Right forelimb (tissue), 1 donor: ENCODE measurements at regions not wholly inside any gene's neighbourhood (a gene's known extent, or its start where the extent isn't known, plus 50 kb on each side); places are given as distances from the start of the nearest gene placed in this dataset.

Experiments
- DNase-seq: peaks from one replicate; pipeline ENCODE4 v3.0.0-alpha.2; 2018

- DNase-seq, result no peak
Observed at GRCh38 chr6:67300430-67301040, 1334.5 kb upstream of the ADGRB3 start.

GRCh38 chr6:67292169-67292568 is 1342.9 kb upstream of the ADGRB3 start:
- no peak for DNase-seq

DNA sequence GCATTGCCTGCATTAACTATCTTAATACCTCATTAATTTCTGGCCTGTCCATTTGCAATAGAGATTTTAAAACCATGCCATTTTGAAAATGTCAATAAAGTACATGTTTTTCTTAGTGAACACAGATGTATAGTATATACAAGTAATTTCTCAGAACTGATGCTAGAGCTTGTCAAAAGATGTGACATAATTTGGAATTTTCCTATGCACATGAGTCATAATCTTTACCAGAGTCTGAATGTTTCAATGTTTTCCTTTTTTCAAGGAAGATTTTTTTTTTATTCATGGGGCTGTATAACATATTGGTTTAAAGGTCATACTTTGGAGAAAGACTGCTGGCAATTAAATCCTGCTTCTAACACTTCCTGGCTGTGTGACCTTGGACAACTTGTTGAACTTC is 1347.5 kb upstream of the ADGRB3 start:
- DNase-seq, result no peak

DNA sequence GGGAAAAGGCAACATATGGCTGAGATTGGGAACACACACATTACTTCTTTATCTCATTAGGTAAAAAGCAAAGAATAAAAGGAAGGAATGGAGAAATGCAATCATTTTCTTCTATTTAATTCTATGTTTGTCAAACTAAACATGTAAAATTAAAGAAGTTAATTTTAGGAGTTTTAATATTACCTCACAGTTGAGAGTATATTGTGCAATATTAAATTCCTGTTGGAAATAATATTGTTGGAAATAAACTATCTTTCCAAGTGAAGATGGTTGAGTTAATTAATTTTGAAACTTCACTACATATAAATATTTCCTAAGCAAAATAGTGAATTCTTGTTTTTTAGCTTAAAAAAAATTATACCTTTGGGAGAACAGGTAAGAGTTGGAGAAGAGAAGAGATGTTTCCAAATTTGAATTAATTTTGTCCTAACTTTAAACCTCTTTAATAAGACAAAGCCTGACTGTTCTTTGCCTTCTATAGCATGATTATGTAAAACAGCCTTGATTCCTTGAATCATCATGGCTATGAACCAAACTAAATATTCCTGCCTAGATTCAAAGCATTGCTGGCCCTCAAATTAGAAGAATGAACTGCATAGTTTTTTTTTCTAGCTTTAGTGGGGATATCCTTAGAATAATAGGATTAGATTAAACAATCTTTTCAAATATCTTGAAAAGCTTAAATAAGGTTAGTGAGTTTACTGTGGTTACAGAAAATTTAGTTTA is 1349.1 kb upstream of the ADGRB3 start:
- no peak for DNase-seq

DNA sequence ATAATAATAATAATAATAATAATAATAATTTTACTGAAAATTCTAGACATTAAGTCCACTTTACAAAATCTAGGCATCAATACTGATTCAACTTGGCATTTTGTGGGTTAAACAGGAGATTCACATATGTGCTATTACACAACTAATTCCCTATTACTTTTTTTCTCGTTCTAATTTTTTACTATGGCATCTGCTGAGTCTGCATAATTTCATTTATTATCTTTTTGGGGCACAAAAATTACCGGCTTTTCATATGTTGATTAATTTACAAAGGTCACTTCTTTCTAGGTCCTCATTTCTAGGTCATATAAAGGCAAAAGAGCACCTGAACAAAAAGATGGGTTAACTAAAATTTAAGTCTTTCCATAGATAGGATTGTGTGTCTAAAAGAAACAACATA is 1357.8 kb upstream of the ADGRB3 start:
- no peak for DNase-seq

DNA sequence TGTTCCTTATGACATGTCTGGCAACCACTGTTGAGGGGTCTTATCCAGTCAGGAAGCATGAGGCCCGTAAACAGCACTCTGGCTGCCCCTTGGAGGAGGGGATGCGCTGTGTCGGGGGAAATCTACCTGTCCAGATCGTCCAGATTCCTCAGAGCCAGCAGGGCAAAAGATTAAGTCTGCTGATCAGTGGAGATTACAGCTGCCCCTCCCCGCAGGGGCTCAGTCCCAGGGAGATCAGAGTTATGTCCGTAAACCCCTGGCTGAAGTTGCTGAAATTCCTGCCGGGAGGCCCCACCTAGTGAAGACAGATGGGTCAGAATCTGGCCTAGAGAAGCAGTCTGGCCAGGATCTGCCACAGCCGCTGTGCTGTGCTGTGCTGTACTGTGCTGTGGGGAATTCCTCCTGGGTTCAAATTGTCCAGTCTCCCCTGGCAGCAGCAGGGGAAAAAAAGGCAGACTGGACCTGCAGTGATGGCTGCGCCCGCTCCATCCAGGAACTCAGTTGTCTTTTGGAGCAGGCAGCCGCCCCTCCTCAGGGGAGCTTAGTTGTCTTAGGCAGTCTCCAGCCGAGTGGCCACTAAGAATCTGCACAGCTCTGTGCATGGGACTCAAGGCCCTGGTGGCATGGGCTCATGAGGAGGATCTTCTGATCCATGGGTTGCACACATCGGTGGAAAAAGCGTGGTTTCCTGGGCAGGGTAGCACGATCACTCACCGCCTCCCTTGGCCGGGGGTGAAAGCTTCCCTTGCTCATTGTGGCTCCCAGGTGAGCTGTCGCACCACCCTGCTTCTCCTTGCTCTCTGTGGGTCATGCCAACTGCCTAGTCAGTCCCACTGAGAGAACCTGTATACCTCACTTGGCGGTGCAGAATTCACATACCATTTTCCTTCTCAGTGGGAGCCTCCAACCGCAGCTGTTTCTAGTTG is 1368.8 kb upstream of the ADGRB3 start:
- DNase-seq, result no peak

DNA sequence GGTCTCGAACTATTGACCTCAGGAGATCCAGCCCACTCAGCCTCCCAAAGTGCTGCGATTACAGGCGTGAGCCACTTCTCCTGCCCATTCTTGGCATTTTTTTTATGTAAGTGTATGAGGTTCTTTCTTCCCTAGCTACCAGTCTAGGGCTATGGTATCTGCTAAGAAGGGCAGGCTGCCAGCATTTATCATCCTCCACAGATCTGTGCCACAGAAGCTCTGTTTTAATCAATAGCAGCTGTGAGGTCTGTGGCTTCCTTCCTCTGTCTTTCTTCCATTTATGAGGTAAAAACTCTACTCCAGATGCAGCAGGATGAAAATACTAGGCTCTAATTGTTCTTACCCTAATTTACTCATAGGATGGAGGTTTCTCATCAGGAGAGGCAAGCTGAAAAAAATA is 1382.4 kb upstream of the ADGRB3 start:
- no peak for DNase-seq

DNA sequence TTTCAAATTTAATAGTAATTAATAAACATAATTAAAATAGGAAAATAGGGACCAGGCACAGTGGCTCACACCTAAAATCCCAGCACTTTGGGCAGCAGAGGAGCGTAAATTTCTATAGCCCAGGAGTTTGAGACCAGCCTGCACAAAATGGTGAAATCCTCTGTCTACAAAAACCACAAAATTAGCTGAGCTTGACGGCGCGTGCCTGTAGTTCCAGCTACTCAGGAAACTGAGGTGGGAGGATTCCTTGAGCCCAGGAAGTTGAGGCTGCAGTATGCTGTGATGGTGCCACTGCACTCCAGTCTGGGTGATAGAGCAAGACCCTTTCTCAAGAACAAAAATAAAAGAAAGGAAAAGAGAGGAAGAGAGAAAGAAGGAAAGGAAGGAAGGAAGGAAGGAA is 1387.0 kb upstream of the ADGRB3 start:
- no peak for DNase-seq

DNA sequence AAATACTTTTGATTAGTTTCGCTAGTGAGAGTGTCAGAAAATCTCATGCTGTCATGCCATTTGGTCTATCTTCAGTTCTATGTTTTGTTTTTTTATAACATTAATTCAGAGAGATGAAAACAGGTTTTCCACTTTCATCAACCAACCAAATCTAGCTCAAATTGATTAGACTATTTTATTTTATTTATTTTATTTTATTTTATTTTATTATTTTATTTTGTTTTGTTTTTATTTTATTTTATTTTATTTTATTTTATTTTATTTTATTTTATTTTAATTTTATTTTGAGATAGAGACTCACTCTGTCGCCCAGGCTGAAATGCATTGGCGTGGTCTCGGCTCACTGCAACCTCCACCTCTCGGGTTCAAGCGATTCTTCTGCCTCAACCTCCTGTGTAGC is 1391.0 kb upstream of the ADGRB3 start:
- no peak for DNase-seq

DNA sequence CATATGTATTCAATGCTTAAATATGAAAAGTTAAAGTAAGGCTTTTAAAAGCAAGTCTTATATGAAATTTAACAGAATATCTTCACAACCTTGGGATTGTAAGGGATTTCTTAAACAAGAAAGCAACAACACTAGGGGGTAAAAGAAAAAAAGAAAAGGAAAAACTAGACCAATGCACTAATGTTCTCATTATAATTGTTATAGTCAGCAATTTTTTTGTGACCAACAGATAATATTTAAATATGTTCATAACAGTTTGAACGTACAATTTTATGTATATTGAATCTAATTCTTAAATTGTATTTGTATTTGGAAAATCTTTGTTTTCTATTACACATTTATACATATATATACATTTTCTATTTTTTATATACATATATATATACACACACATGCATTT is 1397.8 kb upstream of the ADGRB3 start:
- DNase-seq, result no peak

- DNase-seq, result no peak
Observed at GRCh38 chr6:67231092-67231491, 1404.0 kb upstream of the ADGRB3 start.

DNA sequence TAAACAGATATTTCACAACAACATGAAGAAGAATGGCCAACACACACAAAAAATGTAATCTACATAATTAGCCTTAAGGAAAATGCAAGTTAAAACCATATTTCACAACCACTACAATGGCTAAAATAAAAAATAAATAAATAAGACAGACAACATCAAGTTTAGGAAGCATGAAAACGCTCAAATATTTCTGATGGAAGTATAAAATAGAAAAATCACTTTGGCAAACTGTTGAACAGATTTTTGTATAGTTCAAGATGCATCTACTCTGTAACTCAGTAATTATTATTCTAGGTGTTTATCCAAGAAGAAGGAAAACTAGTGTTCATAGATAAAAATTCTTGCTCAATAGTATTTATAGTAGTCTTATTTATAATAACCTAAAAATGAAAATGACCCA is 1410.1 kb upstream of the ADGRB3 start:
- DNase-seq, result no peak

DNA sequence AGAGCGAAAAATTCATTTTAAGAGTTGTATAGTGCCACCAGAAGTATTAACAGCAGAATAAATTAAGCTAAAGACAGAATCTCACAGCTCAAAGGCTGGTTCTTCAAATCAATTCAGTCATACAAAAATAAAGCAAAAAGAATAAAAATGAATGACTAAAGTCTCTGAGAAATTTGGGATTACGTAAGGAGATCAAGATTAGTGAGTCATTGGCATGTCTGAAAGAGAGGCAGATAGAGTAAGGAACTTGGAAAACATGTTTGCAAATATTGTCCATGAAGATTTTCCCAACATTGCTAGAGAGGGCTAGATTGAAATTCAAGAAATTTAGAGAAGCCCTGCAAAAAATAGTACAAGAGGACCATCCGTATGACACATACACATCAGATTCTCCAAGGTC is 1413.9 kb upstream of the ADGRB3 start:
- no peak for DNase-seq

DNA sequence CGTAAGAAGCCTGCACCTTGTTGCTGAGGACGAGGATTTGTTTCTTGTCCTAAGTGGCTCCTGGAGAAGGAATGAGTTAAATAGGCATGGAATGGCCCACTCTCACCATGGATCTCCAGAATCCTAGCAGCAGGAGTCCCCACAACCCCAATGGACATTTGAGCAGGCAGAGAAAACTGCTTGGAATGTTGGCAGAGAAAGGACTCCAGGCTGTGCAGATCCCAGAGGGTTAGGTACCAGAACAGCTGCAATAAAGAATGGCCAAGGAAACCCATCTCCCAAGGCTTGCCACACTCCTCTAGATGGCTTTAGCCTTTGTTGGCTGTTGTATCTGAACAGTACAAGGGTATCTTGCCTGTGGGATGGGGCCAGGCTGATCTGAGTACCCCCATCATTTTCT is 1415.7 kb upstream of the ADGRB3 start:
- no peak for DNase-seq

- no peak for DNase-seq
Observed at GRCh38 chr6:67212584-67212983, 1422.5 kb upstream of the ADGRB3 start.

GRCh38 chr6:67210450-67210849 is 1424.6 kb upstream of the ADGRB3 start:
- DNase-seq, result no peak

- DNase-seq, result no peak
Observed at GRCh38 chr6:67201563-67201962, 1433.5 kb upstream of the ADGRB3 start.

GRCh38 chr6:67200626-67201403 is 1434.3 kb upstream of the ADGRB3 start:
- DNase-seq, result no peak

GRCh38 chr6:67199425-67199824 is 1435.7 kb upstream of the ADGRB3 start:
- DNase-seq, result no peak

DNA sequence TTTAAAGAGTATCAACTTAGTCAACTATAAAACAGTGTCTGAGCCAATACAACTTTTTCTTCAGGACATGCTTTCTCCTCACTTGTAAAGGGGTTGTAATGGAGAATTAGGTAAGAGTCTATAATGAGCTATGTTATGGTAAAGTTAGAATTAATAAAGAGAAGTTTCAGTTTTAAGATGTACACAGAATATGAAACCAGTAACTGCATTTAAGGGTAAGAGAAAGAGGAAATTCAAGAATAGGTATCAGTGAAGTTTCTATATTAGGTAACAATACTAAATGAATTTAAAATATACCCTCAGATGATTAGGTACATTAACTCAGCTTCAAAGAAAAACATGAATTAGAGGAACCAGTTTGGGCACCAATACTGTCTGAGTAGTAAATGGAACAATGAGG is 1444.3 kb upstream of the ADGRB3 start:
- no peak for DNase-seq

DNA sequence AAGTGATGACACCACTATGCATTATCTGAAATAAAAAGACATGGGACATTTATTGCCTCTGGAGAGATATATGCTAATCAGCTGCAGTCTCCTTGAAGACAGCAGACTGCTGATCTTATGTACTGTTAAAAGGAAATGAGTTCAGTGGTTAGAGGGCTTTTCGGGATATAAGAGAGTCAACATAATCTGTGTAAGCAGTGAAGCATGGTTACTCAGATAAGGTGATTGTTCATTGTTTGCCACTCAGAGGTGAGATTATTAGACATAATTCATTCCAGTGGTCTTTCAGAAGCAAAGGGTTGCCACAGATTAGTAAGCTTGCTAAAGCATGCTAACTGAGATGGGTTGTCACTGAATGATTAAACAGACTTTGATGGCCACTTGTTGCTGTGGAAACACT is 1450.7 kb upstream of the ADGRB3 start:
- no peak for DNase-seq

- no peak for DNase-seq
Observed at GRCh38 chr6:67175101-67175500, 1460.0 kb upstream of the ADGRB3 start.

DNA sequence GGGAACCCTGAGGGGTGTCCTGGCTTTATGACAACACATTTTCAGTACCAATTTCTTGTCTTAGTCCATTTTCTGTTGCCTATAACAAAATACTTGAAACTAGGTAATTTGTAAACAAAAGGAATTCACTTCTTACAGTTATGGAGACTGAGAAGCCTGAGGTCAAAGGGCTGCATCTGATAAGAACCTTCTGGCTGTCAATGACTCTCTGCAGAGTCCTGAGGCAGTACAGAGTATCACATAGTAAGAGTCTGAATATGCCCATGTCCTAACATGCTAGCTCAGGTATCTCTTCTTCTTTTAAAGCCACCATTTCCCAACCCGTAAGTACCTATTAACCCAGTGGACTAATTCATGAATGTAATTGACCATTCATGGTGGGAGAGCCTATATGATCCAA is 1458.6 kb upstream of the EYS start:
- no peak for DNase-seq
